GM21390 (cell line): ENCODE measurements at regions not wholly inside any gene's neighbourhood (a gene's known extent, or its start where the extent isn't known, plus 50 kb on each side); places are given as distances from the start of the nearest gene placed in this dataset.
"Not testable (repeated sequence)": the region's sequence is repeated elsewhere in the genome, so short reads cannot be mapped to it uniquely, and the experiment has no call there.

Experiments used
- ATAC-seq: cut with Tn5 transposase; IDR thresholded peaks from one replicate; pipeline ENCODE4 v1.9.1; 2021; ENCODE audit not compliant: unreplicated experiment

DNA sequence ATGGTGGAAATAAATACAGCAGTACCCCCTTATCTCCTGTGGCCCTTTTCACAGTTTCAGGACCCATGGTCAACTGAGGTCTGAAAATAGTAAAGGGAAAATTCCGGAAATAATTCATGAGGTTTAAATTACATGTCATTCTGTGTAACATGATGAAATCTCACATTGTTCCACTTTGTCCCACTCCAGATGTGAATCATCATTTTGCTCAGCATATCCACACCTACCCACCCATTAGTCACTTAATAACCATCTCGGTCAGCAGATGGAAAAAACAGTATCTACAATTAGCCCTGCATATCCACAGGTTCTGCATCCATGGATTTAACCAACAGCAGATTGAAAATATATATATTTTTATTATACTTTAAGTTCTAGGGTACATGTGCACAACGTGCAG is 86.9 kb upstream of the GORAB start:
- ATAC-seq: no peak

DNA sequence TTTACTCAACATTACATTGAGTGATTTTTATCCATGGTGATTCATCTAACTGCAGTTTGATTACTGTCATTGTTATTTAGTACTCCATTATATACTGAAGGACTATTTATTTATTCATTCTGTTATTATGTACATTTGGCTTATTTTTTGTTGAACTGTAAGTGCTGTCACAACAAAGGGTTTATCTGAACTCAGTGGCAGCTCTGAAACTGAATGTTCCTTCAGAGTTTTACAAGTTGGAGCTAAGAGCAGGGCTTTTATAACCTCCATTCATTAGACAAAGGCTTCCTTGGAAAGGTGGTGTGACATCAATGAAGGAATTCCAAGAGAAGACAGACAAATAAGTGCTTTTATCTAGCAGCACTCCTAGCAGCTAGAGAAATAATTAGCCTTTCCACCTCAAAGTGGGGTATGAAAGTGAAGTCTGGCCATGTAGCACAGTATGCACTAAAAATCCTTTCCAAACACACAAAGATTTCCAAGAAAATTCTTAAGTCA is 83.3 kb upstream of the GORAB start:
- no peak for ATAC-seq

DNA sequence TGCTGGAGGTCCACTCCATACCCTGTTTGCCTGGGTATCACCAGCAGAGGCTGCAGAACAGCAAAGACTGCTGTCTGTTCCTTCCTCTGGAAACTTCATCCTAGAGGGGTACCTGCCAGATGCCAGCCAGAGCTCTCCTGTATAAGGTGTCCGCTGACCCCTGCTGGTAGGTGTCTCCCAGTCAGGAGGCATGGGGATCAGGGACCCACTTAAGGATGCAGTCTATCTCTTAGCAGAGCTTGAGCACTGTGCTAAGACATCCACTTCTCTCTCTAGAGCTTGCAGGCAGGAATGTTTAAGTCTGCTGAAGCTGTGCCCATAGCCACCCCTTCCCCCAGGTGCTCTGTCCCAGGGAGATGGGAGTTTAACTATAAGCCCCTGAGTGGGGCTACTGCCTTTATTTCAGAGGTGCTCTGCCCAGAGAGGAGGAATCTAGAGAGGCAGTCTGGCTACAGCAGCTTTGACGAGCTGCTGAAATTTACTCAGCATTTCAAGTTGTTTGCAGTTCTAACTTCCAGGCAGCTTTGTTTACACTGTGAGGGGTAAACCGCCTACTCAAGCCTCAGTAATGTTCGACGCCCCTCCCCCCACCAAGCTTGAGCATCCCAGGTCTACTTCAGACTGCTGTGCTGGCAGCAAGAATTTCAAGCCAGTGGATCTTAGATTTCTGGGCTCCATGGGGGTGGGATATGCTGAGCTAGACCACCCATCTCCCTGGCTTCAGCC is 74.5 kb upstream of the GORAB start:
- ATAC-seq: not testable (repeated sequence)

DNA sequence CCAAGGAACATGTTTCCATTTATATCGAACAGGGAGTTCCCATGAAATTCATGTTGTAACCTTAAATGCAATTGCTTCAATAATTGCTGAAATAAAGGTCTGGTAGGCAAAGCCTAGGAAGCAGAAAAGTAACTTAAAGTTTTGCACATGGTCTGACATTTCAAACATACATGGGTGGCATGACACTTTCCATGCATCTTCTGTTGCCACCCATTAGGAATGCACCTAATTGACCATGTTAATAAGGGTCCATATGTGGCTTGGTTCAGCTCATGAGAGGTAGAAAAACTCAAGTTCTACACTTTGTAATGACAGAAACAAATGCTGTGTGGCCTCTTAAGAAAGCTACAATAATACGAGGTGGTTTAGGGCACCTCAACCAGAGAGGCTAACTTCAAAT is 72.0 kb upstream of the GORAB start:
- no peak for ATAC-seq

DNA sequence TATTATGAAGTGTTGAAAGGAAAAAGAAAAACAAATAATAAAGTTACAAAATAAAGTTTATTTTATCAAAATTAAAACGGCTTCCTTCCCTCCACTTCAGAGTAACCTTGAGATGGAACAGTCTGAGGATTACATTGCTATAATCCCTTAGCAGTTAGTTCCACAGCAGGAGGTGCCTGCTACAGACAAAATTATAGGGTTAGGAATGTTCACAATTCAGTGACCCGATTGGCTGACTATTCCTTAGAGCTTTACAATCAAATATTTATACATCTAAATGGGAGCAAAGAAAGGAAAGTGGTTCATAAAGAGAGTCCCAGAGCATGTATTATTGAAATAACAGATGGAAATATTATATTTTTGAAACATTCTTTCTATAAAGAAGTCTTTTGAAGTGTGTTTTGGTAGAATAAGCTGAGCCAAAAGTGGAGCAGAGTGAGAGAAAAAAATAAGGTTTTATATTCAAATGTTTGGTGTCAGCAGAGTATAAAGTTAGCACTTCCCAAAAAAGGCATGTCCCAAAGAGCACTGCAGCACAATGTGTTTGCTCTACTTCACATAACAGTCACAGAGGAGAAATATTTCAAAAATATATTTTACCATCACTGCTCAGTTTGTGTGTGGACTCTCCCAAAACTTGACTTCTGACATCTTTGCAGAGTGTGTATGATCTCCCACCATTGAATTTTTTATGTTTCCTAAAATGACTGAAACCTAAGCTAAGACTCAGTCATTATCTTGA is 71.4 kb upstream of the GORAB start:
- ATAC-seq: no peak

DNA sequence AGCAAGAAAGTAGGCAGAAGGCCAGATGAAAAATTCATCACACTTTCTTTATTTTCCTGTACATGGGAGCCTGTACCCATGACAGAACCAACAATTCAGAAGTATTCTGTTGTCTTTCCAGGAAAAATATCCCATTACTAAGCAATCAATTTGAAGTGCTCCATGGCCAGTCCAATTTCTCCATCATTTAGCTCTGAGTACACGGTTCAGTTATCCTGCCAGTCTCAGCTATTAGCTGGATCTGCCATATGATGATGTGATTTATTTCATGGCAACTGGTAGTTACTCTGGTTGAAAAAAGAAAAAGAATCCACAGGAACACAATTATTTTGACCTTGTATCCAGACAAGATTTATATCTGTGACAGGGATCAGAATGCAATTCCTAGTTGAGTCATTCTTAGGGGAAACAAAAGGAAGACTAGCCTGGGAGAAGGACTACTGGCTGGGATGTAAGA is 70.6 kb upstream of the GORAB start:
- no peak for ATAC-seq

DNA sequence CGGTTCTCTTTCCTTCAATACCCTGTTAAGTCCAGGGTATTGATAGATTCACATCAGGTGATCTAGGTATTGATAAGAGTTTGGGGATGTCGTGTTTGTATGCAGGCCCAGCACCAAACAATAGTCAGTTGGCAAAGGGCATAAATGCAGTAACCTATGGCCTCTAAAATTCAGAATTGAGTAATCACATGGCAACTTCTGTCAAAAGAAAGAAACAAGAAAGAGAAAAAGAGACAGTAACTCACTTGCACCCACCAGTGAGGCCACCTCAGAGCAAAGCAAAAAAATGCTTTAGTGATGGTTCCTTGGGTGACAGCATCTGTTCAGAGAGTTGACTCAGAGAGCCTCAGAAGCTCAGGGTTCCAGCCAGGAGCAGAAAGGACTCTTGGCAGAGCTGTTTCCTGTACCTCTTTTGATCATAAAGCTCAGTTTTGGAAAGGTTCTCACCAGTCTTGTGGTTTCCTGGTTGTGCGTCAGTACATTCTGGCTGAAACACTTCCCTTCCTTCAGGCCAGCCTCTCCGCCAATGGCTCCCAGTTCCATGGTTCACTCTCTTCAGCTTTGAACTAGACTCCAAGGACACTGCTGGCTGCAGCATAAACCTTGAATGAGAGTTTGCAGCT is 70.1 kb upstream of the GORAB start:
- no peak for ATAC-seq

DNA sequence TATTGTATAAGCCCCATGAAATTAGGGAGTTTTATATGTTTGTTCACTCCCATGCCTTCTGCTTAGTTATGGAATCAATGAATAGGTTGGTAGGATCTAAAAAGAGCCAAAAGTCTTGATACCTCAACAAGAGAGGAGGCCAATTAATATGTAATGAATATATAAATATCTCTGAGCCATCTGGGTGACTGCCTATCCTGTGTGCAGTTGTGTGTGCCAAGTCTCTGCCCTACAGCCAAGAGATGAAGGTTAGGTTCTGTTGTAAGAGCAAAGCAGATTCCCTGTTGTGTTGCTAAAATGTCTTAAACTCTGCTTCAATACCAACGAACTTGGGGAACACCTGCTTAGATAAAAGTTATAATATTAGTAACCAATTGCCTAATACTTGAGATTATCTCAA is 61.8 kb upstream of the GORAB start:
- no peak for ATAC-seq

DNA sequence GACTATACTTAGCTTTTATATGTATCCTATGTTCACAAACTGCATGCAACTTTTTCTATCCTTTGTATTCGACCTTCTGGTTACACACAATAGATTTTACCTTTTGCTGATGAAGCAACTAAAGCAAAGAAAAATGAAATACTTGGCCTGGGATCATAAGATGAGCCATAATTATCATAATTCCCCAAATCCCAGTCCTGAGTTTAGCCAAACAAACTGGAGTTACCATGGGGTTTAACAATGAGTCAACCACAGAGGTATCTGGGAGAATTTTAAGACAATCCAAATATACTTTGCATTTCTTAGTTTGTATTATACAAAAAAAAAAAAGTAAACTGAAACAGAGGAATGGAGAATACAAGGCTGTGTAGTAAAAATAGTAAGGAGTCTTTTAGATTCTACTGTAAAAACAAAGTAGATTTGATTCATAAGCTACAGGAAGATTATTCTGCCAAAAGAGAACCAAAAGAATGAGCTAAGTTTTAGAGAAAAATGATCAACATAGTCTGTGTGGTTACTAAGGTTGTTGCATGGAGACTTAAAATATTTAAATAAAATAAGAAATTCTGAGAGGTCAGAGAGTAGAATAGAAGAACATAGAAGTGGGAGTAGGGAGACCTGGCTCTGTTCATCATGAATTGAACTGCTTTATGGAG is 60.4 kb upstream of the GORAB start:
- no peak for ATAC-seq

DNA sequence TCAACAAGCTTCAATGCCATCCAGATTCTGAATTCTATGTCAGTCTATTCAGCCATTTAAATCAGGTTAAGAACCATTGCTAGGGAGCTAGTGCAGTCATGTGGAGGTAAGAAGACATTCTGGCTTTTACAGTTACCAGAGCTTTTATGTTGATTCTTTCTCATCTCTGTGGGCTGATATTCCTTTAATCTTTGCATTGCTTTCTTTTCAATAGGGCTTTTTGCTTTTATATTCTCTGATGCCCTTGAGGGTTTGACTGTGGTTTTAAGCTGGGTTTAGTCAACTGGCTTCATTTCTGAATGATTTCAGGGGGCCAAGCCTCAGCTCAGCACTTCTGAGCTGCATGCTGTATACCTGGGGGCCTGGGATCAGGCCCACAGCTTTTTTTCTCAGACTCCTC is 51.0 kb upstream of the GORAB start:
- no peak for ATAC-seq
